ENCODE measurements at regions not wholly inside any gene's neighbourhood (a gene's known extent, or its start where the extent isn't known, plus 50 kb on each side); places are given as distances from the start of the nearest gene placed in this dataset.
"Not testable (repeated sequence)": the region's sequence is repeated elsewhere in the genome, so short reads cannot be mapped to it uniquely, and the experiment has no call there.

DNA sequence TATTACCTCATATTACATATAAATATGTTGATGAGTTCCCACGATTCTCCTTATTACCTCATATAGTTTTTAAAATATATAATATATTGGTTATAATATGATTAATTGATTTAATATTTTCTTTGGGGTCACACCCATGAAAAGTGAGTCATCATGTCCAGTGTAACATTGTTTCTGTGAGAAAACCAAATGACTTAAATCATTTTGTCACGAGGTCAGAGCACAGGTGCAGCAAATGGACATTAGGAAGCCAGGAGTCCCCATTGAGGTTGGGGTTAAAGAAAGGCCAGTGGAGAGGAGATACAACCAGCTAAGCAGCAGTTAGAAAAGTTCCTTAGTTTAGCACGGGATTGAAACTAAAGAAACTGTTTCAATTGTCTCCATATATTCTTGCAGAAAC, 133.9 kb upstream of the RAPGEF2 start:
- TF ChIP-seq, protein P1, sequence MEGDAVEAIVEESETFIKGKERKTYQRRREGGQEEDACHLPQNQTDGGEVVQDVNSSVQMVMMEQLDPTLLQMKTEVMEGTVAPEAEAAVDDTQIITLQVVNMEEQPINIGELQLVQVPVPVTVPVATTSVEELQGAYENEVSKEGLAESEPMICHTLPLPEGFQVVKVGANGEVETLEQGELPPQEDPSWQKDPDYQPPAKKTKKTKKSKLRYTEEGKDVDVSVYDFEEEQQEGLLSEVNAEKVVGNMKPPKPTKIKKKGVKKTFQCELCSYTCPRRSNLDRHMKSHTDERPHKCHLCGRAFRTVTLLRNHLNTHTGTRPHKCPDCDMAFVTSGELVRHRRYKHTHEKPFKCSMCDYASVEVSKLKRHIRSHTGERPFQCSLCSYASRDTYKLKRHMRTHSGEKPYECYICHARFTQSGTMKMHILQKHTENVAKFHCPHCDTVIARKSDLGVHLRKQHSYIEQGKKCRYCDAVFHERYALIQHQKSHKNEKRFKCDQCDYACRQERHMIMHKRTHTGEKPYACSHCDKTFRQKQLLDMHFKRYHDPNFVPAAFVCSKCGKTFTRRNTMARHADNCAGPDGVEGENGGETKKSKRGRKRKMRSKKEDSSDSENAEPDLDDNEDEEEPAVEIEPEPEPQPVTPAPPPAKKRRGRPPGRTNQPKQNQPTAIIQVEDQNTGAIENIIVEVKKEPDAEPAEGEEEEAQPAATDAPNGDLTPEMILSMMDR (IDR thresholded peaks at IDR 0.05), result no peak
- Histone ChIP-seq H2AFZ (ENCODE audit: insufficient read depth, low read depth, low read length, poor library complexity, severe bottlenecking) (no peak overlapping the region), H3K79me2 (ENCODE audit: insufficient read depth, low read length) (no peaks in the 10 kb centered on the region), H3K9me3 (replicated peaks in 1 of 2; ENCODE audit: control insufficient read depth in 1 of 2, insufficient read depth in 1 of 2, low read length in 2 of 2) (no peaks in the 10 kb centered on the region), H3K27me3 (ENCODE audit: control insufficient read depth in 2 of 2, insufficient read depth in 2 of 2, low read length in 2 of 2) (no peaks in the 10 kb centered on the region), H3K36me3 (replicated peaks in 1 of 2; ENCODE audit: control insufficient read depth in 1 of 2, insufficient read depth in 2 of 2, low read length in 2 of 2) (no peaks in the 10 kb centered on the region), H3K4me2 (replicated peaks; ENCODE audit: extremely low read depth, low read length, poor library complexity, severe bottlenecking) (no peak overlapping the region), H3K4me3 (replicated peaks in 1 of 3; ENCODE audit: low read depth in 2 of 3, low read length in 3 of 3) (no peak overlapping the region), H3K9ac (ENCODE audit: insufficient read depth, low read length, poor library complexity, severe bottlenecking) (no peak overlapping the region), H3K4me1 (ENCODE audit: control insufficient read depth in 1 of 2, insufficient read depth in 2 of 2, low read length in 2 of 2) (no peaks in the 10 kb centered on the region), H3K27ac (ENCODE audit: low read depth in 1 of 2, low read length in 2 of 2) (no peak overlapping the region), H4K20me1 (ENCODE audit: insufficient read depth, low read length) (no peaks in the 10 kb centered on the region)
- Mint-ChIP-seq H3K9me3 (peaks cover 0 to 3% (median 0%) of the 10 kb centered on the region in 7 donors), H3K4me3 (no peak overlapping the region), H3K27ac (no peak overlapping the region), H3K36me3 (no peaks in the 10 kb centered on the region), H3K4me1 (peaks cover 12% of the 10 kb centered on the region), H3K27me3 (ENCODE audit: low read depth in 3 of 3) (no peaks in the 10 kb centered on the region)
- 100% methylated on average over 1 of the region's 3 CpGs for WGBS (ENCODE audit: insufficient coverage)
- intact Hi-C loops (cut with micrococcal nuclease), result no loop called here
- no peak for DNase-seq

DNA sequence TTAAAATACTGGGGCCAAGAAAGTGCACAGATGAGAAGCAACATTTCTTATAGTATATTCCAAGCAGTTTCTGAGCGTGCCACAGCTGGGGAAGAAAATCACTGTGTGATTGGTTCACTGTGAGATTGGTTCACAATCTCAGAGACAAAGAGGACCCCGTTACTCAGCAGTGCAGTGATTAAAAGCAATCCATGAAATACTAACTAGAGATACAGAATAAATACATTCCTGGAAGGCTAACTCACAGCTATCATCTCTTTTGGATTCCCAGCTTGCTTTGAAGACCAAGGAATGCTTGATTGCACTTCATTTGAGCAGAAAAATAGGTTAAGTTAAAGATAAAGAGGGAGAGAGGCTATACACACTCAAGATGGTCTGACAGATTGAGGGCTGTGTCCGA, 132.1 kb upstream of the RAPGEF2 start:
- Histone ChIP-seq H3K4me1 (ENCODE audit: control insufficient read depth in 1 of 2, insufficient read depth in 2 of 2, low read length in 2 of 2) (no peaks in the 10 kb centered on the region), H2AFZ (ENCODE audit: insufficient read depth, low read depth, low read length, poor library complexity, severe bottlenecking) (peak overlapping the region; percentile 11), H3K27ac (ENCODE audit: low read depth in 1 of 2, low read length in 2 of 2) (no peak overlapping the region), H3K4me2 (replicated peaks; ENCODE audit: extremely low read depth, low read length, poor library complexity, severe bottlenecking) (no peak overlapping the region), H3K9me3 (replicated peaks in 1 of 2; ENCODE audit: control insufficient read depth in 1 of 2, insufficient read depth in 1 of 2, low read length in 2 of 2) (no peaks in the 10 kb centered on the region), H3K9ac (ENCODE audit: insufficient read depth, low read length, poor library complexity, severe bottlenecking) (no peak overlapping the region), H4K20me1 (ENCODE audit: insufficient read depth, low read length) (no peaks in the 10 kb centered on the region), H3K79me2 (ENCODE audit: insufficient read depth, low read length) (no peaks in the 10 kb centered on the region), H3K27me3 (ENCODE audit: control insufficient read depth in 2 of 2, insufficient read depth in 2 of 2, low read length in 2 of 2) (no peaks in the 10 kb centered on the region), H3K36me3 (replicated peaks in 1 of 2; ENCODE audit: control insufficient read depth in 1 of 2, insufficient read depth in 2 of 2, low read length in 2 of 2) (no peaks in the 10 kb centered on the region), H3K4me3 (replicated peaks in 1 of 3; ENCODE audit: low read depth in 2 of 3, low read length in 3 of 3) (no peak overlapping the region)
- Mint-ChIP-seq H3K36me3 (no peaks in the 10 kb centered on the region), H3K27ac (no peak overlapping the region), H3K4me3 (no peak overlapping the region), H3K27me3 (ENCODE audit: low read depth in 3 of 3) (no peaks in the 10 kb centered on the region), H3K9me3 (no peaks in the 10 kb centered on the region), H3K4me1 (peaks cover 8% of the 10 kb centered on the region)
- intact Hi-C loops (cut with micrococcal nuclease), result no loop called here
- TF ChIP-seq, protein P1 (IDR thresholded peaks at IDR 0.05), result no peak
- WGBS (ENCODE audit: insufficient coverage), result no CpG with 5 or more reads among the region's 3 CpGs
- DNase-seq, result no peak

DNA sequence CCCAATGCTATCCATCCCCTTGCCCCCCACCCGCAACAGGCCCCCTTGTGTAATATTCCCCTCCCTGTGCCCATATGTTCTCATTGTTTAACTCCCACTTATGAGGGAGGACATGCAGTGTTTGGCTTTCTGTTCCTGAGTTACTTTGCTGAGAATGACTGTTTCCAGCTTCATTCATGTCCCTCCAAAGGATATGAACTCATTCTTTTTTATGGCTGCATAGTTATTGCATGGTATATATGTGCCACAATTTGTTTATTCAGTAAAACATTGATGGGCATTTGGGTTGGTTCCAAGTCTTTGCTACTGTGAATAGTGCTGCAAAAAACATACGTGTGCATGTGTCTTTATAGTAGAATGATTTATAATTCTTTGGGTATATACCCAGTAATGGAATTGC, 128.4 kb upstream of the RAPGEF2 start:
- H2AFZ ChIP-seq (ENCODE audit: insufficient read depth, low read depth, low read length, poor library complexity, severe bottlenecking); H3K79me2 ChIP-seq (ENCODE audit: insufficient read depth, low read length); H3K36me3 Mint-ChIP-seq; H3K9me3 ChIP-seq (replicated peaks in 1 of 2; ENCODE audit: control insufficient read depth in 1 of 2, insufficient read depth in 1 of 2, low read length in 2 of 2); H3K27ac Mint-ChIP-seq; H3K27ac ChIP-seq (ENCODE audit: low read depth in 1 of 2, low read length in 2 of 2); H3K4me1 Mint-ChIP-seq; H3K4me3 Mint-ChIP-seq; H3K27me3 ChIP-seq (ENCODE audit: control insufficient read depth in 2 of 2, insufficient read depth in 2 of 2, low read length in 2 of 2); H3K36me3 ChIP-seq (replicated peaks in 1 of 2; ENCODE audit: control insufficient read depth in 1 of 2, insufficient read depth in 2 of 2, low read length in 2 of 2); H3K4me3 ChIP-seq (replicated peaks in 1 of 3; ENCODE audit: low read depth in 2 of 3, low read length in 3 of 3); H3K4me2 ChIP-seq (replicated peaks; ENCODE audit: extremely low read depth, low read length, poor library complexity, severe bottlenecking); H4K20me1 ChIP-seq (ENCODE audit: insufficient read depth, low read length); H3K27me3 Mint-ChIP-seq (ENCODE audit: low read depth in 3 of 3); DNase-seq; intact Hi-C loops (cut with micrococcal nuclease); H3K9ac ChIP-seq (ENCODE audit: insufficient read depth, low read length, poor library complexity, severe bottlenecking); H3K4me1 ChIP-seq (ENCODE audit: control insufficient read depth in 1 of 2, insufficient read depth in 2 of 2, low read length in 2 of 2): not testable (repeated sequence)
- peaks cover 3 to 17% (median 9%) of the 10 kb centered on the region in 7 donors for H3K9me3 Mint-ChIP-seq
- WGBS (ENCODE audit: insufficient coverage), result 100% methylated on average over 1 of the region's 2 CpGs
